Kidney (tissue), 13 donors: ENCODE measurements at regions not wholly inside any gene's neighbourhood (a gene's known extent, or its start where the extent isn't known, plus 50 kb on each side); places are given as distances from the start of the nearest gene placed in this dataset.
A peak's percentile ranks its signal among the peaks of the same experiment; 100 is the strongest.
"Not testable (repeated sequence)": the region's sequence is repeated elsewhere in the genome, so short reads cannot be mapped to it uniquely, and the experiment has no call there.

Experiments used
- DNase-seq, 5 donors: peaks; one replicate each; pipeline ENCODE4 v3.0.0-alpha.2; 2013 to 2020
- FAIRE-seq: peaks from 2 replicates; lab custom pipeline; 2012; peaks lifted over from hg19 to GRCh38; lab: Jason Lieb, UNC
- H3K27ac ChIP-seq, 2 donors: one replicate each; pipeline ENCODE4 v1.7.0; 2013; ENCODE audit warnings: low read depth in 2 of 2, low read length in 2 of 2, inconsistent platforms in 1 of 2
- H3K27me3 ChIP-seq: one replicate; pipeline ENCODE4 v1.7.1; 2013; ENCODE audit warnings: low read length, inconsistent platforms; ENCODE audit not compliant: control insufficient read depth, insufficient read depth
- H3K36me3 ChIP-seq, 3 donors: one replicate each; pipeline versions ENCODE4 v1.7.0 to v1.7.1; 2013; ENCODE audit warnings: low read length in 3 of 3, control low read depth in 1 of 3, inconsistent platforms in 1 of 3; ENCODE audit not compliant: insufficient read depth in 3 of 3, control insufficient read depth in 2 of 3
- H3K4me1 ChIP-seq, 3 donors: one replicate each; pipeline versions ENCODE4 v1.7.0 to v1.7.1; 2013; ENCODE audit warnings: low read length in 3 of 3, inconsistent platforms in 1 of 3, low read depth in 1 of 3; ENCODE audit not compliant: control insufficient read depth in 2 of 3, insufficient read depth in 2 of 3
- H3K4me3 ChIP-seq, 3 donors: one replicate each; pipeline versions ENCODE4 v1.7.0 to v1.8.1; 2013; ENCODE audit warnings: low read length in 3 of 3, control low read depth in 1 of 3, inconsistent platforms in 1 of 3
- H3K9ac ChIP-seq, 3 donors: one replicate each; pipeline versions ENCODE4 v1.7.0 to v1.7.1; 2013; ENCODE audit warnings: low read length in 3 of 3, control low read depth in 1 of 3, inconsistent platforms in 1 of 3
- H3K9me3 ChIP-seq, 3 donors: one replicate each; pipeline versions ENCODE4 v1.7.0 to v1.7.1; 2013; ENCODE audit warnings: low read length in 3 of 3, control low read depth in 1 of 3, inconsistent platforms in 1 of 3; ENCODE audit not compliant: control insufficient read depth in 2 of 3, insufficient read depth in 1 of 3
- intact Hi-C: fragments of 100-400 bp; cut with DNase I; formaldehyde crosslinking; loops from one replicate; pipeline ENCODE4 v1.11.1; 2022
- TF ChIP-seq, protein P1 (sequence below): IDR thresholded peaks from 3 replicates; pipeline ENCODE4 v1.5.1; 2012; ENCODE audit warnings: mild to moderate bottlenecking, moderate library complexity, borderline replicate concordance; ENCODE audit not compliant: insufficient read depth; ENCODE audit errors: extremely low read depth
- donor health status: control.
- donor health status: control.
- donor health status: control.
- donor health status: control.
- donor health status: control.
- donor health status: DM: yes; HTN: yes; CAD: no.
- donor health status: Normal renal cell carcinoma (clear cell type).

DNA sequence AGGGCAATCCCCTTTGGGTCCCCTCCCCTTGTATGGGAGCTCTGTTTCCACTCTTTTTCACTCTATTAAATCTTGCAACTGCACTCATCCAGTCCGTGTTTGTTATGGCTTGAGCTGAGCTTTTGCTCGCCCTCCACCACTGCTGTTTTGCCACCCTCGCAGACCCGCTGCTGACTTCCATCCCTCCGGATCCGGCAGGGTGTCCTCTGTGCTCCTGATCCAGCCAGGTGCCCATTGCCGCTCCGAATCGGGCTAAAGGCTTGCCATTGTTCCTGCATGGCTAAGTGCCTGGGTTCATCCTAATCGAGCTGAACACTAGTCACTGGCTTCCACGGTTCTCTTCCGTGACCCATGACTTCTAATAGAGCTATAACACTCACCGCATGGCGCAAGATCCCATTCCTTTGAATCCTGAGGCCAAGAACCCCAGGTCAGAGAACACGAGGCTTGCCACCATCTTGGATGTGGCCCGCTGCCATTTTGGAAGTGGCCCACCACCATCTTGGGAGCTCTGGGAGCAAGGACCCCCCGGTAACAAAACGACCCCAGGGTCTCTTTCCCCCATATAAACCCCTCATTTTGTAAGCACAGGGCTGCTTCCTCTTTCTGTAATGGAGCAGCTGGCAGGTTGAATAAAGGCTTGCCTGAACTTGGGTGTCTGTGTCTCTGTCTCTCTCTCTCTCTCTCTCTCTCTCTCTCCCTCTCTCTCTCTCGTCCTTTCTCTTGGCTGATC lies 1166.2 kb downstream of the TAF11L14 start:
- Histone ChIP-seq H3K27ac (no peak overlapping the region), H3K9me3 (no peaks in the 10 kb centered on the region), H3K9ac (no peak overlapping the region), H3K36me3 (no peaks in the 10 kb centered on the region), H3K4me3 (no peak overlapping the region), H3K27me3 (no peaks in the 10 kb centered on the region), H3K4me1 (no peaks in the 10 kb centered on the region)
- peak in 1 of 5 donors; percentile 45 for DNase-seq
- intact Hi-C loops = no loop called here
- no peak for FAIRE-seq
- TF ChIP-seq, protein P1, sequence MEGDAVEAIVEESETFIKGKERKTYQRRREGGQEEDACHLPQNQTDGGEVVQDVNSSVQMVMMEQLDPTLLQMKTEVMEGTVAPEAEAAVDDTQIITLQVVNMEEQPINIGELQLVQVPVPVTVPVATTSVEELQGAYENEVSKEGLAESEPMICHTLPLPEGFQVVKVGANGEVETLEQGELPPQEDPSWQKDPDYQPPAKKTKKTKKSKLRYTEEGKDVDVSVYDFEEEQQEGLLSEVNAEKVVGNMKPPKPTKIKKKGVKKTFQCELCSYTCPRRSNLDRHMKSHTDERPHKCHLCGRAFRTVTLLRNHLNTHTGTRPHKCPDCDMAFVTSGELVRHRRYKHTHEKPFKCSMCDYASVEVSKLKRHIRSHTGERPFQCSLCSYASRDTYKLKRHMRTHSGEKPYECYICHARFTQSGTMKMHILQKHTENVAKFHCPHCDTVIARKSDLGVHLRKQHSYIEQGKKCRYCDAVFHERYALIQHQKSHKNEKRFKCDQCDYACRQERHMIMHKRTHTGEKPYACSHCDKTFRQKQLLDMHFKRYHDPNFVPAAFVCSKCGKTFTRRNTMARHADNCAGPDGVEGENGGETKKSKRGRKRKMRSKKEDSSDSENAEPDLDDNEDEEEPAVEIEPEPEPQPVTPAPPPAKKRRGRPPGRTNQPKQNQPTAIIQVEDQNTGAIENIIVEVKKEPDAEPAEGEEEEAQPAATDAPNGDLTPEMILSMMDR = no peak

DNA sequence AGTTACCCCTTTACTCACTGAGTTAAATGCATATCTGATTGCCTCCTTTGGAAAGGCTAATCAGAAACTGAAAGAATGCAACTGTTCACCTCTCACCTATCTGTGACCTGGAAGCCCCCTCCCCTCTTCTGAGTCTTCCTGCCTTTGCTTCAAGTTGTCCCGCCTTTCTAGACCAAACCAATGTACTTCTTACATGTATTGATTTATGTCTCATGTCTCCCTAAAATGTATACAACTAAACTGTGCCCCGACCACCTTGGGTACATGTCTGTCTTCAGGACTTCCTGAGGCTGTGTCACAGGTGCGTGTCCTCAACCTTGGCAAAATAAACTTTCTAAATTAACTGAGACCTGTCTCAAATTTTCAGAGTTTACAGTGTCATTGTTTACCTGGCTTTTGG lies 1167.2 kb downstream of the TAF11L14 start:
- H3K9me3 ChIP-seq, H3K9ac ChIP-seq, H3K4me3 ChIP-seq, FAIRE-seq, H3K27me3 ChIP-seq, H3K36me3 ChIP-seq, H3K4me1 ChIP-seq, H3K27ac ChIP-seq, DNase-seq, intact Hi-C loops: not testable (repeated sequence)

DNA sequence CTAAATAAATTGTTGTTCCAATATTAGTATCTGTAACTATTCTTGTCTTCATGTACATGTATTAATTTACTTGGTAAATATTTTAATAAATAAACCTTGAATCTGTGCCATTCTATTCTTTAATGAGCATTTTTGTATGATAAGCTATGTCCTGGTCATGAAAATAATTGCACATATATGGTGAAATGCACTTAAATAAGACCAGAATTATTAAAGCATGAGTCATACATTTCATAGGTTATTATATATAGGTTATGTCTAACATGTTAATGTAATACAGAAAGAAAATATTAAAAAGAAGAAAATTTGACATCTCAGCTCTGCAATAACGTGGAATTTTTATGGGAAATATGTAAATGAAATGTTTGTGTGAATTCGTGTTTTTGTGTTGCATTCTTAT lies 1168.1 kb downstream of the TAF11L14 start:
- no peak for FAIRE-seq
- TF ChIP-seq, protein P1 = no peak
- Histone ChIP-seq H3K36me3 (no peaks in the 10 kb centered on the region), H3K27me3 (no peaks in the 10 kb centered on the region), H3K4me1 (no peaks in the 10 kb centered on the region), H3K9me3 (no peaks in the 10 kb centered on the region), H3K9ac (no peak overlapping the region), H3K27ac (no peak overlapping the region), H3K4me3 (no peak overlapping the region)
- DNase-seq = no peak
- intact Hi-C loops = no loop called here

DNA sequence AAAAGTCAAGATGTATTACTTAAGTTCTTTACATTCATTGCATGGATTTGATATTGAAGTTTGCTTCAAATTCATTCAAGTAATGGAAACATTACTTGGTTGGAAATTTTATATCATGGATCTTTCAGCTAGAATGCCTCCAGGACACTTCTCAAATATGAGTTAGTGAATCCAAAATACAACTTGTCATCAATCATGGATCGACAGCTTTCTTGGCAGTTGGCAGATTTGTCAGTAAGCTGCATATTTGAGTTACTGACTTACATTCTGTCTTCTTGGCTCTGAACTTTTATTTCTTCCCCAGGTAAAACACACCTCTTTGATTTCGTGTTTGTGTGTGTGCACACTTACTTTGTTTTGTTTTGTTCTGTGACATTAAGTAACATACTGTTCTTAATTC lies 1171.1 kb downstream of the TAF11L14 start:
- intact Hi-C loops = no loop called here
- no peak overlapping the region for H3K9ac ChIP-seq

More for the DNA sequence above, 1171.1 kb downstream of the TAF11L14 start:
- no peaks in the 10 kb centered on the region for H3K9me3 ChIP-seq
- H3K4me3 ChIP-seq = no peak overlapping the region
- DNase-seq (no peak), FAIRE-seq (no peak)
- TF ChIP-seq, protein P1 = no peak
- no peaks in the 10 kb centered on the region for H3K36me3 ChIP-seq
- H3K4me1 ChIP-seq = no peaks in the 10 kb centered on the region
- no peak overlapping the region for H3K27ac ChIP-seq
- H3K27me3 ChIP-seq = no peaks in the 10 kb centered on the region
